Sigmoid colon (tissue), 6 donors: ENCODE measurements at regions not wholly inside any gene's neighbourhood (a gene's known extent, or its start where the extent isn't known, plus 50 kb on each side); places are given as distances from the start of the nearest gene placed in this dataset.

Experiments
- DNase-seq: peaks from one replicate; pipeline ENCODE4 v3.0.0-alpha.2; 2019
- H3K27ac ChIP-seq, 4 donors: fragments of 200-600 bp; sonication (generic); one replicate each; pipeline ENCODE4 v1.5.1; 2016 to 2019; ENCODE audit warnings: mild to moderate bottlenecking in 1 of 4
- H3K27me3 ChIP-seq, 3 donors: fragments of 200-600 bp; sonication (generic); one replicate each; pipeline ENCODE4 v1.5.1; 2019; ENCODE audit warnings: mild to moderate bottlenecking in 1 of 3
- H3K36me3 ChIP-seq, 4 donors: fragments of 200-600 bp; sonication (generic); one replicate each; pipeline ENCODE4 v1.5.1; 2016 to 2019
- H3K4me1 ChIP-seq, 4 donors: fragments of 200-600 bp; sonication (generic); one replicate each; pipeline ENCODE4 v1.5.1; 2017 to 2019
- H3K4me3 ChIP-seq, 4 donors: fragments of 200-600 bp; sonication (generic); one replicate each; pipeline ENCODE4 v1.5.1; 2017 to 2019; ENCODE audit warnings: mild to moderate bottlenecking in 2 of 4, moderate library complexity in 1 of 4
- H3K9me3 ChIP-seq, 4 donors: fragments of 200-600 bp in 3 of 4; sonication (generic) in 3 of 4; one replicate each; pipeline versions ENCODE4 v1.5.1 to v1.6.1; 2013 to 2019
- CTCF ChIP-seq, 4 experiments: fragments of 450-650 bp in 3 of 4; fragments of 200-600 bp in 1 of 4; IDR thresholded peaks; one replicate each; pipeline ENCODE4 v1.5.1; 2016 to 2019; ENCODE audit warnings: antibody characterized with exemption in 4 of 4, mild to moderate bottlenecking in 3 of 4, moderate library complexity in 2 of 4
- EP300 ChIP-seq, 4 donors: sonication (generic); formaldehyde crosslinking; IDR thresholded peaks; one replicate each; pipeline ENCODE4 v1.6.1; 2017; ENCODE audit warnings: antibody characterized with exemption in 4 of 4
- POLR2A ChIP-seq, 2 donors: fragments of 450-650 bp; IDR thresholded peaks; one replicate each; pipeline ENCODE4 v1.6.1; 2016; ENCODE audit warnings: antibody characterized with exemption in 2 of 2, mild to moderate bottlenecking in 2 of 2, moderate library complexity in 2 of 2
- POLR2AphosphoS5 ChIP-seq, 4 donors: sonication (generic); formaldehyde crosslinking; IDR thresholded peaks; one replicate each; pipeline ENCODE4 v1.6.1; 2017; ENCODE audit warnings: antibody characterized with exemption in 4 of 4
- WGBS, 2 donors: extraction: QIAGEN DNeasy Blood & Tissue Kit; methylation state at CpG; one replicate each; pipeline ENCODE4 v1.1.7; 2013; 5-methylcytosine and 5-hydroxymethylcytosine counted together
- intact Hi-C: fragments of 100-400 bp; cut with DNase I; formaldehyde crosslinking; loops from one replicate; pipeline ENCODE4 v1.15.1; 2023
- donor health status: healthy with polysubstance abuse.
- donor health status: healthy.

GRCh38 chr20:36824142-36824940 lies 50.8 kb upstream of the DSN1 start:
- Histone ChIP-seq H3K4me3 (no peak overlapping the region), H3K4me1 (peaks cover 0 to 85% (median 59%) of the 10 kb centered on the region in 4 donors), H3K27ac (peak overlapping the region; percentile 53 to 79 (median 75)), H3K36me3 (peaks cover 3 to 21% (median 15%) of the 10 kb centered on the region in 4 donors), H3K9me3 (no peaks in the 10 kb centered on the region), H3K27me3 (no peaks in the 10 kb centered on the region)
- DNase-seq = no peak
- 94% methylated on average over 8 of the region's 8 CpGs for WGBS, 2 donors
- no peak for TF ChIP-seq POLR2A (IDR thresholded peaks at IDR 0.05)
- TF ChIP-seq EP300 (IDR thresholded peaks at IDR 0.05) = no peak
- TF ChIP-seq CTCF (IDR thresholded peaks at IDR 0.05) = no peak
- TF ChIP-seq POLR2AphosphoS5 (IDR thresholded peaks at IDR 0.05) = no peak
- intact Hi-C loops = loop anchor here (10.0 kb wide), 1 partner anchor 50 kb away; the partner anchor contains the start of gene DSN1

- DNase-seq = no peak
- H3K27ac ChIP-seq = peak overlapping the region in 3 of 4 donors; percentile 19 to 79 (median 75)
- whole genome bisulfite sequencing, 2 donors = 38 to 67% methylated on average over 17 of the region's 17 CpGs
- no peaks in the 10 kb centered on the region for H3K27me3 ChIP-seq
- no peak overlapping the region for H3K4me3 ChIP-seq
- H3K4me1 ChIP-seq = peaks cover 0 to 87% (median 54%) of the 10 kb centered on the region in 4 donors
- TF ChIP-seq POLR2A (IDR thresholded peaks at IDR 0.05) = no peak
- TF ChIP-seq EP300 (IDR thresholded peaks at IDR 0.05) = no peak
- no peak for TF ChIP-seq POLR2AphosphoS5 (IDR thresholded peaks at IDR 0.05)
- no peak for TF ChIP-seq CTCF (IDR thresholded peaks at IDR 0.05)
- H3K9me3 ChIP-seq = no peaks in the 10 kb centered on the region
- intact Hi-C loops = loop anchor here (10.0 kb wide), 1 partner anchor 51 kb away; the partner anchor contains the start of gene DSN1
- H3K36me3 ChIP-seq = peaks cover 3 to 21% (median 15%) of the 10 kb centered on the region in 4 donors
Measured at GRCh38 chr20:36825385-36826104, 50.4 kb upstream of the TLDC2 start.
